ENCODE measurements at regions not wholly inside any gene's neighbourhood (a gene's known extent, or its start where the extent isn't known, plus 50 kb on each side); places are given as distances from the start of the nearest gene placed in this dataset.

DNA sequence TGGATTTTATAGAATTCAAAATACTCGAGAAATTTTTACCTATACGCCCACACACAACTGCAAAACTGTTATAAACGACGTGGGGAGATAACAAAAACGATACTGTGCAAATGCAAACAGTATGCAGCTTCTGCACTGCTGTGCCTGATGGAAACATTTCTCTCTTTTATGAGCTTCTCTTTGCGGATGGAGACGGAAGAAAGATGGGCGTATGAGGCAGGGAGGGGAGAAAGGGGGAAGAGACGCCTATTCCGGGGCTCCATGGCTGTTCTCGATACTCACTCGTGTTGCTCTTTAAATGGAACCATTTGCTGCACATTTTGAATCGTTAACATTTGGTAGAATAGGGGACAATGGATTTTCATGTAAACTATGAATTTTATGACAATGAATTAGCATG is 69.1 kb upstream of the EXOC2 start:
- no peaks in the 10 kb centered on the region for H3K27me3 ChIP-seq (replicated peaks)
- TF ChIP-seq, protein P1, sequence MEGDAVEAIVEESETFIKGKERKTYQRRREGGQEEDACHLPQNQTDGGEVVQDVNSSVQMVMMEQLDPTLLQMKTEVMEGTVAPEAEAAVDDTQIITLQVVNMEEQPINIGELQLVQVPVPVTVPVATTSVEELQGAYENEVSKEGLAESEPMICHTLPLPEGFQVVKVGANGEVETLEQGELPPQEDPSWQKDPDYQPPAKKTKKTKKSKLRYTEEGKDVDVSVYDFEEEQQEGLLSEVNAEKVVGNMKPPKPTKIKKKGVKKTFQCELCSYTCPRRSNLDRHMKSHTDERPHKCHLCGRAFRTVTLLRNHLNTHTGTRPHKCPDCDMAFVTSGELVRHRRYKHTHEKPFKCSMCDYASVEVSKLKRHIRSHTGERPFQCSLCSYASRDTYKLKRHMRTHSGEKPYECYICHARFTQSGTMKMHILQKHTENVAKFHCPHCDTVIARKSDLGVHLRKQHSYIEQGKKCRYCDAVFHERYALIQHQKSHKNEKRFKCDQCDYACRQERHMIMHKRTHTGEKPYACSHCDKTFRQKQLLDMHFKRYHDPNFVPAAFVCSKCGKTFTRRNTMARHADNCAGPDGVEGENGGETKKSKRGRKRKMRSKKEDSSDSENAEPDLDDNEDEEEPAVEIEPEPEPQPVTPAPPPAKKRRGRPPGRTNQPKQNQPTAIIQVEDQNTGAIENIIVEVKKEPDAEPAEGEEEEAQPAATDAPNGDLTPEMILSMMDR (IDR thresholded peaks at IDR 0.05; ENCODE audit: low read depth, low read length, missing control alignments): no peak
- no peak overlapping the region for H3K27ac ChIP-seq
- in situ Hi-C loops (cut with HindIII; ENCODE audit: low pct_ligation_motif_present, low sequenced_read_pairs): no loop called here
- H3K36me3 ChIP-seq (replicated peaks): no peaks in the 10 kb centered on the region
- no peak overlapping the region for H3K4me3 ChIP-seq (ENCODE audit: low read depth, low read length)
- no peak for DNase-seq

DNA sequence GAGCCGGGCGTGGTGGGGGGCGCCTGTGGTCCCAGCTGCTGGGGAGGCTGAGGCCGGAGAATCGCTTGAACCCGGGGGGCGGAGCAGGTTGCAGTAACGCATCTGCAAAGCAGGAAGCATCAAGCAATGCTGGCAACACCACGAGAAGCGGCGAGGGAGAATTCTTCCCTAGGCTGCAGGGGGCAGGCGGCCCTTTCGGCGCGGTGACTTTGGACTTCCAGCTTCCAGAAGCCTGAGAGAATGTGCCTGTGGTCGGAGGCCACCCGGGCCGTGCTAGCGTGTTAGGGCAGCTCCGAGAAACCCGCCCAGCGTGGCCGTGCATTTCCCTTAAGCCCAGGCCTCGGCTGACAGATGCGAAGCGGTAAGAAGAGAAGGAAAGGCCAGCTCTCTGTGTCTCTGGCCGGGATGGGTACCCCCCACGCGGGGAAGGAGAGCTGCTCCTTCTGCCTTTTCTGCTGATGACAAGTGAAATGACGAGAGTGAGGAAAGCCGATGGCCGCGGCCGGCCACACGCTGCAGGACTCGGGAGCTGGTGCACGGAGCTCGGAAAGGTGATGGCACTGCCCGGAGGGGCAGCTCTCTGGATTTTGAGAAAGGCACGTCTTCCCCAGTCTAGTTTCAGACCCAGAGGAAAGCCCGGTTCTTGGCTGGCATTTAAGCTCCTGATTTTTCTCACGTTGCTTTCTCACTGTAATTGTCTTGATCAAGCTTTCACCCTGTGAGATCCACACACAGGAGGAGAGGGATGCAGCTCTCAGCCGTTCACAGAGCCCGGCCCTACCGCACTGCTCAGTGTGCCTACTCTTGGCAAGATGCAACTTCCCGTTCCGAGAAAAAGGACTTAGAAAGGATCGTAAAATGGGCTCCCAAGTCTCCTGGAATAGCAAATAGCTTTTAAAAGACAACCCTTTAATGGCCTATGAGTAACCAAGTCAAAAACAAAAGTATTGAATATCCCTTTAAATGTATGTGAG is 68.3 kb upstream of the EXOC2 start:
- Histone ChIP-seq H3K27me3 (replicated peaks) (no peaks in the 10 kb centered on the region), H3K36me3 (replicated peaks) (no peaks in the 10 kb centered on the region), H3K4me3 (ENCODE audit: low read depth, low read length) (no peak overlapping the region), H3K27ac (no peak overlapping the region)
- no peak for DNase-seq
- TF ChIP-seq, protein P1 (IDR thresholded peaks at IDR 0.05; ENCODE audit: low read depth, low read length, missing control alignments): no peak
- in situ Hi-C loops (cut with HindIII; ENCODE audit: low pct_ligation_motif_present, low sequenced_read_pairs): no loop called here

DNA sequence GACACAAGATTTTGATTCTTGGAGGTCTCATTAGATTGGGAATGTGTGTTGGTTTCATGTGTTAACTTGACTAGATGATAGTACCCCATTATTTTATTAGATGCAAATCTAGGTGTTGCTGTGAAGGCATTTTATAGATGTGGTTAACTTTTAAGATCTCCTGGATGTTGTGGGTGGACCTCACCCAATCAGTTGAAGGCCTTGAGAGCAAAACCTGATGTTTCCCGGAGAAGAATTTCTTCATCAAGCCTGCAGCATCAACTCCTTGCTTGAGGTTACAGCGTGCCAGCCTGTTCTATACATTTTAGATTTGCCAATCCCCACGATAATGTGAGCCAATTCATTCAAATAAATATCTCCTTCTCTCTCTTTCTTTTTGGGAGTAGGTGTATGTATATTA is 66.8 kb upstream of the EXOC2 start:
- no peaks in the 10 kb centered on the region for H3K27me3 ChIP-seq (replicated peaks)
- in situ Hi-C loops (cut with HindIII; ENCODE audit: low pct_ligation_motif_present, low sequenced_read_pairs): no loop called here
- no peak overlapping the region for H3K27ac ChIP-seq
- DNase-seq: no peak
- H3K4me3 ChIP-seq (ENCODE audit: low read depth, low read length): no peak overlapping the region
- H3K36me3 ChIP-seq (replicated peaks): no peaks in the 10 kb centered on the region
- TF ChIP-seq, protein P1 (IDR thresholded peaks at IDR 0.05; ENCODE audit: low read depth, low read length, missing control alignments): no peak

DNA sequence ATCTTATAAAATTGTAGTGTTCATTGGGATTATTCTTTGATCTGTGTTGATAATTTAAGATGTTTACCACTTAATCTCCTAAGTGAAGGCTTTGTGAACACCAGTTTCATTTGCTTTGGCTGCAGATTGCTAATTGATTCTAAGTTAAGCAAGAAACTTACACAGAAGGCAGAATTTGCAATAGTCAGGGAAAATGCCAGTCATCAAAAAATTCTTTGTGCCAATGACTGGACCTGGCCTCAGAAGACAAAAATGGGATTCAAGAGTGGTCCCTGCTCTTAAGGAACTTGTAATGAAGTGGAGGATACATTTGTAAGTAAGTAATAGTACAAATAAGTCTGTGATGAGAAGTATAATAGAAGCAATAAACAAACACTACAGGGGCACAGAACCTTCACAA is 63.3 kb upstream of the EXOC2 start:
- DNase-seq: no peak
- in situ Hi-C loops (cut with HindIII; ENCODE audit: low pct_ligation_motif_present, low sequenced_read_pairs): no loop called here
- Histone ChIP-seq H3K27me3 (replicated peaks) (no peaks in the 10 kb centered on the region), H3K27ac (no peak overlapping the region), H3K4me3 (ENCODE audit: low read depth, low read length) (no peak overlapping the region), H3K36me3 (replicated peaks) (no peaks in the 10 kb centered on the region)
- TF ChIP-seq, protein P1 (IDR thresholded peaks at IDR 0.05; ENCODE audit: low read depth, low read length, missing control alignments): no peak

DNA sequence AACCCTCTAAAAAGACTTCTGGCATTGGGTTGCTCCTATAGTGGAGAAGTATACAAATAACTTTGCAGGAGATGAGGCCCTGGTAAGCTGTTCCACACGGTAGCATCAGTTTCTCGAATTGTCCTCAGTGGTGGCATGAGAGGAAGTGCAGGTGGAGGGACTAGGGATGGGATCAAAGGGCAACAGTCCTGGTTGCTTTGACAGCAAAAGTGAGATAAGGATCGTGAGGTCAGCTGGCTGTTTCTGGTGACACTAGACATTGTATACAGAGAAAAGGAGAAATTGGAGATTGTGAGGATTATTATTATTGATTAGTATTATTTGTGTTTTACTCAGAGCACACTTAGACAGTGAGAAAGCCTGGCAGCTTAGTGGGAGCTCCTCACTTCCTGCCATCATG is 61.3 kb upstream of the EXOC2 start:
- in situ Hi-C loops (cut with HindIII; ENCODE audit: low pct_ligation_motif_present, low sequenced_read_pairs): no loop called here
- H3K36me3 ChIP-seq (replicated peaks): no peaks in the 10 kb centered on the region
- TF ChIP-seq, protein P1 (IDR thresholded peaks at IDR 0.05; ENCODE audit: low read depth, low read length, missing control alignments): no peak

More for the DNA sequence above, 61.3 kb upstream of the EXOC2 start:
- no peak overlapping the region for H3K27ac ChIP-seq
- no peak overlapping the region for H3K4me3 ChIP-seq (ENCODE audit: low read depth, low read length)
- DNase-seq: no peak
- H3K27me3 ChIP-seq (replicated peaks): no peaks in the 10 kb centered on the region
